CD4-positive, alpha-beta T cell (primary cell): ENCODE measurements at regions not wholly inside any gene's neighbourhood (a gene's known extent, or its start where the extent isn't known, plus 50 kb on each side); places are given as distances from the start of the nearest gene placed in this dataset.

Experiments
- ATAC-seq: fragments of 200-7000 bp; cut with Tn5 transposase; one replicate; pipeline ENCODE4 v1.10.0; 2022; ENCODE audit warnings: mild to moderate bottlenecking; ENCODE audit not compliant: poor library complexity
- CTCF ChIA-PET: fragments of 350-600 bp; sonication (Branson Sonifier 250); formaldehyde crosslinking; loops from one replicate; lab custom pipeline; 2021; ENCODE audit warnings: antibody characterized with exemption, inconsistent platforms; lab: Charles Lee
- POLR2A ChIA-PET: fragments of 350-600 bp; sonication (Branson Sonifier 250); formaldehyde crosslinking; loops from one replicate; lab custom pipeline; 2021; ENCODE audit warnings: antibody characterized with exemption, inconsistent platforms; lab: Charles Lee
- DNase-seq, 14 experiments: peaks; one replicate each; pipeline ENCODE4 v3.0.0-alpha.2; 2013 to 2020; ENCODE audit warnings: mixed read lengths in 2 of 14
- H3K27ac ChIP-seq, 2 donors: one replicate each; pipeline versions ENCODE4 v1.5.1 to v1.7.0; 2013; ENCODE audit warnings: low read length in 2 of 2, low read depth in 1 of 2, mild to moderate bottlenecking in 1 of 2
- H3K27me3 ChIP-seq, 2 experiments: 1 replicate in 1 of 2; 2 replicates in 1 of 2; pipeline versions ENCODE4 v1.6.1 to v1.7.0; 2013; ENCODE audit warnings: low read length in 2 of 2, control low read depth in 1 of 2, mild to moderate bottlenecking in 1 of 2, moderate library complexity in 1 of 2; ENCODE audit not compliant: insufficient read depth in 2 of 2, control insufficient read depth in 1 of 2
- H3K36me3 ChIP-seq: one replicate; pipeline ENCODE4 v1.6.1; 2013; ENCODE audit warnings: low read length, control low read depth; ENCODE audit not compliant: insufficient read depth
- H3K4me1 ChIP-seq: one replicate; pipeline ENCODE4 v1.6.1; 2013; ENCODE audit warnings: low read length, control low read depth; ENCODE audit not compliant: insufficient read depth
- H3K4me3 ChIP-seq: one replicate; pipeline ENCODE4 v1.5.1; 2013; ENCODE audit warnings: mild to moderate bottlenecking, low read length, moderate library complexity
- H3K9me3 ChIP-seq, 2 experiments: 1 replicate in 1 of 2; 2 replicates in 1 of 2; pipeline versions ENCODE4 v1.6.1 to v1.7.0; 2013; ENCODE audit warnings: low read length in 2 of 2, mild to moderate bottlenecking in 2 of 2, control low read depth in 1 of 2, moderate library complexity in 1 of 2; ENCODE audit not compliant: control insufficient read depth in 1 of 2, insufficient read depth in 1 of 2
- H3K27ac Mint-ChIP-seq: one replicate; pipeline ENCODE4 v1.8.0; 2020; ENCODE audit warnings: mixed read lengths
- H3K27me3 Mint-ChIP-seq: one replicate; pipeline ENCODE4 v1.8.0; 2021; ENCODE audit warnings: mixed read lengths
- H3K36me3 Mint-ChIP-seq: one replicate; pipeline ENCODE4 v1.8.0; 2021; ENCODE audit warnings: low read depth, mixed read lengths
- H3K4me1 Mint-ChIP-seq: one replicate; pipeline ENCODE4 v1.8.0; 2021; ENCODE audit warnings: low read depth, mixed read lengths
- H3K4me3 Mint-ChIP-seq: one replicate; pipeline ENCODE4 v1.8.0; 2020; ENCODE audit warnings: mild to moderate bottlenecking, mixed read lengths
- H3K9me3 Mint-ChIP-seq: one replicate; pipeline ENCODE4 v1.8.0; 2020; ENCODE audit warnings: mixed read lengths
- CTCF ChIP-seq: fragments of 200-600 bp; IDR thresholded peaks from one replicate; pipeline ENCODE4 v1.8.0; 2022; ENCODE audit warnings: antibody characterized with exemption, mild to moderate bottlenecking
- intact Hi-C, 2 experiments: fragments of 100-400 bp; cut with DNase I in 1 of 2; cut with micrococcal nuclease in 1 of 2; formaldehyde crosslinking; loops; one replicate each; pipeline versions ENCODE4 v1.15.1 to v1.9.0; 2023 to 2025; cut with DNase I, micrococcal nuclease

- ChIA-PET POLR2A (no interaction called here), CTCF (no interaction called here)
- intact Hi-C loops = loop anchor here in 1 of 2 experiments (10.0 kb wide), 1 partner anchor 58 kb away; no protein-coding TSS in a partner anchor
Observed at GRCh38 chr17:36862116-36862920, 75.0 kb upstream of the LHX1 start.

GRCh38 chr17:36863131-36863530 lies 74.1 kb upstream of the LHX1 start:
- CTCF ChIA-PET = no interaction called here
- no peak for ATAC-seq
- no peak for TF ChIP-seq CTCF

More at GRCh38 chr17:36862116-36862920, 75.0 kb upstream of the LHX1 start:
- H3K9me3 ChIP-seq = no peaks in the 10 kb centered on the region
- ATAC-seq = no peak
- Mint-ChIP-seq H3K27ac (no peak overlapping the region), H3K27me3 (peaks cover 16% of the 10 kb centered on the region), H3K36me3 (no peaks in the 10 kb centered on the region), H3K4me3 (no peak overlapping the region), H3K9me3 (no peaks in the 10 kb centered on the region), H3K4me1 (no peaks in the 10 kb centered on the region)
- H3K4me3 ChIP-seq = no peak overlapping the region
- H3K27ac ChIP-seq = no peak overlapping the region
- TF ChIP-seq CTCF = no peak
- no peaks in the 10 kb centered on the region for H3K4me1 ChIP-seq
- H3K27me3 ChIP-seq = peaks cover 0 to 2% of the 10 kb centered on the region in 2 experiments
- no peaks in the 10 kb centered on the region for H3K36me3 ChIP-seq
- no peak for DNase-seq

GRCh38 chr17:36863676-36864612 lies 73.3 kb upstream of the LHX1 start:
- H3K4me1 ChIP-seq = no peaks in the 10 kb centered on the region
- ChIA-PET CTCF (no interaction called here), POLR2A (no interaction called here)
- H3K27me3 ChIP-seq = no peaks in the 10 kb centered on the region
- H3K4me3 Mint-ChIP-seq = no peak overlapping the region
- TF ChIP-seq CTCF = no peak
- no peak for ATAC-seq
- no peaks in the 10 kb centered on the region for H3K9me3 ChIP-seq
- H3K36me3 ChIP-seq = no peaks in the 10 kb centered on the region
- no peak overlapping the region for H3K27ac Mint-ChIP-seq
- H3K27ac ChIP-seq = no peak overlapping the region
- DNase-seq = no peak
- H3K4me1 Mint-ChIP-seq = no peaks in the 10 kb centered on the region
- no peaks in the 10 kb centered on the region for H3K9me3 Mint-ChIP-seq
- H3K27me3 Mint-ChIP-seq = peaks cover 17% of the 10 kb centered on the region
- no peak overlapping the region for H3K4me3 ChIP-seq
- intact Hi-C loops = loop anchor here in 1 of 2 experiments (10.0 kb wide), 1 partner anchor 59 kb away; no protein-coding TSS in a partner anchor
- H3K36me3 Mint-ChIP-seq = no peaks in the 10 kb centered on the region

More at GRCh38 chr17:36863131-36863530, 74.1 kb upstream of the LHX1 start:
- Histone ChIP-seq H3K4me1 (no peaks in the 10 kb centered on the region), H3K4me3 (no peak overlapping the region), H3K36me3 (no peaks in the 10 kb centered on the region), H3K9me3 (no peaks in the 10 kb centered on the region), H3K27me3 (no peaks in the 10 kb centered on the region), H3K27ac (no peak overlapping the region)
- Mint-ChIP-seq H3K27me3 (peaks cover 14% of the 10 kb centered on the region), H3K27ac (no peak overlapping the region), H3K4me3 (no peak overlapping the region), H3K9me3 (no peaks in the 10 kb centered on the region), H3K4me1 (no peaks in the 10 kb centered on the region), H3K36me3 (no peaks in the 10 kb centered on the region)
- intact Hi-C loops = loop anchor here in 1 of 2 experiments (10.0 kb wide), 1 partner anchor 58 kb away; no protein-coding TSS in a partner anchor
- POLR2A ChIA-PET = no interaction called here
- no peak for DNase-seq
